ENCODE measurements at regions not wholly inside any gene's neighbourhood (a gene's known extent, or its start where the extent isn't known, plus 50 kb on each side); places are given as distances from the start of the nearest gene placed in this dataset.
A peak's percentile ranks its signal among the peaks of the same experiment; 100 is the strongest.

DNA sequence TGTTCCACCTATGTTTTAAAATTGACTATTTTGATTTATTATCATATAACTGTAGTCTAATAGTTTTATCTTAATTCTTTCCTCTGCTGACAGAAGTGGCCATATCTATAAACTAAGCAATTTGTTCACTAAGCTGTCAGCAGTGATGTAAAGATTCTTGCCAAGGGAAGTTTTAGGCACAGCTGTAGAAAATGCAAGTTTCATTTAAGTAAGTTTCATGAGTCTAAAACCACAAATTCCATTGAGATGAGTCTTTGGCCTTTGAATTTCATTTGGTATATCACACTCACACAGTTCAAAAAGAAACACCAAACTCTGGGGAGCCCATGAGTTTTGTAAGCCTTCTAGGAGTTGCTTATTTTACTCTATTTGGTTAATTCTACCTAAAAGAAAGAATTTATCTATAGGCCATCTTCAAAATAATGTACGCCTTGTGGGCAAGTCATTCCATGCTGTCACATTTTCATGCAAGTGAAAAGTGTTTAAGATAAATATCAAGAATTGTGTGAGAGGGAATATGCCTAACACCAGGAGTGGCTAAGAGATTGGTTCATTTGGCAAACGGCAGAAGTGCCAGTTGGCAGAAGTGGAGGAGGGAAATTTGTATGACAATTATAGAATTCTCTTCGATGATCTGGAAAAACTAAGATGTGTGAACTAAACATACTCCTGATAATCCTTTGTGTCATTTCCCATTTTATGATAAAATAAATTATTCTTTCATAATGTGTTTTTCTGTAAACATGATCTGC, 292.9 kb downstream of the ZIC4 start:
- H4K5ac ChIP-seq (ENCODE audit: low read depth, low read length): no peak overlapping the region
- no peak overlapping the region for H3K4me2 ChIP-seq (ENCODE audit: low read depth, low read length)
- dilution Hi-C loops (cut with HindIII; ENCODE audit: low sequenced_read_pairs, unreplicated experiment) (no loop called here), in situ Hi-C loops (cut with MboI; ENCODE audit: low sequenced_read_pairs) (no loop called here), intact Hi-C loops (cut with micrococcal nuclease) (no loop called here)
- no peaks in the 10 kb centered on the region for H3K9me3 ChIP-seq (ENCODE audit: control insufficient read depth, insufficient read depth, low read length)
- H2BK15ac ChIP-seq (ENCODE audit: low read depth, low read length): no peak overlapping the region
- H2BK120ac ChIP-seq (ENCODE audit: low read depth, low read length): 0 out of 2 replicates have a peak overlapping the region, but pooled peaks have one; percentile 12
- no peak overlapping the region for H3K23ac ChIP-seq (ENCODE audit: low read depth, low read length)
- no CpG with 5 or more reads among the region's 3 CpGs for WGBS, 2 experiments (ENCODE audit: extremely low coverage in 2 of 2, insufficient read length in 1 of 2)
- no TSS peak for BruUV-seq (replicated peaks)
- H2BK20ac ChIP-seq (ENCODE audit: low read depth, low read length): no peak overlapping the region
- H3K9me1 ChIP-seq (ENCODE audit: insufficient read depth, low read length): no peaks in the 10 kb centered on the region
- H4K20me1 ChIP-seq (ENCODE audit: insufficient read depth, low read length): no peaks in the 10 kb centered on the region
- no peak overlapping the region for H2AK5ac ChIP-seq (ENCODE audit: low read depth, low read length)
- H3K79me1 ChIP-seq (ENCODE audit: low read depth in 1 of 2, low read length in 2 of 2): no peaks in the 10 kb centered on the region
- no peaks in the 10 kb centered on the region; the same call in 1 of the 2 replicates for H3K4me1 ChIP-seq (ENCODE audit: control insufficient read depth, insufficient read depth, low read length)
- no peaks in the 10 kb centered on the region for H3K36me3 ChIP-seq (ENCODE audit: control insufficient read depth, insufficient read depth, low read length)
- TF ChIP-seq FOS (IDR thresholded peaks at IDR 0.05; ENCODE audit: low read depth, low read length) (0 out of 2 replicates have a peak, but pooled peaks have one; percentile 23), POLR2A (IDR thresholded peaks at IDR 0.05; ENCODE audit: low read depth, low read length) (no peak), CEBPB (IDR thresholded peaks at IDR 0.05; ENCODE audit: low read depth, low read length) (0 out of 2 replicates have a peak, but pooled peaks have one; percentile 1), RCOR1 (IDR thresholded peaks at IDR 0.05; ENCODE audit: insufficient replicate concordance, low read length) (no peak)
- TF ChIP-seq, protein P1, sequence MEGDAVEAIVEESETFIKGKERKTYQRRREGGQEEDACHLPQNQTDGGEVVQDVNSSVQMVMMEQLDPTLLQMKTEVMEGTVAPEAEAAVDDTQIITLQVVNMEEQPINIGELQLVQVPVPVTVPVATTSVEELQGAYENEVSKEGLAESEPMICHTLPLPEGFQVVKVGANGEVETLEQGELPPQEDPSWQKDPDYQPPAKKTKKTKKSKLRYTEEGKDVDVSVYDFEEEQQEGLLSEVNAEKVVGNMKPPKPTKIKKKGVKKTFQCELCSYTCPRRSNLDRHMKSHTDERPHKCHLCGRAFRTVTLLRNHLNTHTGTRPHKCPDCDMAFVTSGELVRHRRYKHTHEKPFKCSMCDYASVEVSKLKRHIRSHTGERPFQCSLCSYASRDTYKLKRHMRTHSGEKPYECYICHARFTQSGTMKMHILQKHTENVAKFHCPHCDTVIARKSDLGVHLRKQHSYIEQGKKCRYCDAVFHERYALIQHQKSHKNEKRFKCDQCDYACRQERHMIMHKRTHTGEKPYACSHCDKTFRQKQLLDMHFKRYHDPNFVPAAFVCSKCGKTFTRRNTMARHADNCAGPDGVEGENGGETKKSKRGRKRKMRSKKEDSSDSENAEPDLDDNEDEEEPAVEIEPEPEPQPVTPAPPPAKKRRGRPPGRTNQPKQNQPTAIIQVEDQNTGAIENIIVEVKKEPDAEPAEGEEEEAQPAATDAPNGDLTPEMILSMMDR (conservative IDR thresholded peaks at IDR 0.05; ENCODE audit: low read depth, low read length): no peak
- H4K8ac ChIP-seq (ENCODE audit: low read depth in 2 of 2, low read length in 2 of 2): no peak overlapping the region
- H2AK9ac ChIP-seq (replicated peaks; ENCODE audit: low read depth, low read length, poor library complexity): no peak overlapping the region
- no peak overlapping the region for H3K27ac ChIP-seq (ENCODE audit: insufficient read depth, low read length)
- H2BK5ac ChIP-seq (ENCODE audit: low read depth, low read length, poor library complexity, severe bottlenecking): no peak overlapping the region
- no peak overlapping the region for H3K56ac ChIP-seq (ENCODE audit: extremely low read depth, insufficient read depth, low read length)
- H3K18ac ChIP-seq (ENCODE audit: low read depth, low read length): 0 out of 2 replicates have a peak overlapping the region, but pooled peaks have one; percentile 8
- H3K14ac ChIP-seq (replicated peaks; ENCODE audit: low read depth, low read length): no peak overlapping the region
- POLR2A ChIA-PET (ENCODE audit: unreplicated experiment): no interaction called here
- no peaks in the 10 kb centered on the region for H3K27me3 ChIP-seq (ENCODE audit: control insufficient read depth, insufficient read depth, low read length)
- H2AFZ ChIP-seq (replicated peaks; ENCODE audit: low read length, poor library complexity): no peak overlapping the region
- no peak overlapping the region for H3K4ac ChIP-seq (ENCODE audit: low read depth, low read length)
- no peak overlapping the region for H4K91ac ChIP-seq (ENCODE audit: insufficient read depth, low read depth, low read length)
- H3K9ac ChIP-seq (ENCODE audit: low read depth, low read length): no peak overlapping the region
- peak; percentile 98 for ATAC-seq (ENCODE audit: low read depth)
- CTCF ChIA-PET: no interaction called here
- H3K4me3 ChIP-seq (ENCODE audit: insufficient read depth, low read depth, low read length): no peak overlapping the region
- DNase-seq: peak; percentile 88
